K562 (cell line): ENCODE measurements at regions not wholly inside any gene's neighbourhood (a gene's known extent, or its start where the extent isn't known, plus 50 kb on each side); places are given as distances from the start of the nearest gene placed in this dataset.

Experiments
- NUFIP1 ChIP-seq: fragments of 450-650 bp; IDR thresholded peaks from 2 replicates; pipeline ENCODE4 v1.6.1; 2018; ENCODE audit not compliant: partially characterized antibody
- RB1 ChIP-seq: fragments of 450-650 bp; IDR thresholded peaks from 2 replicates; pipeline ENCODE4 v1.6.1; 2017; ENCODE audit warnings: low read depth, mild to moderate bottlenecking
- ZNF431 ChIP-seq: sonication (generic); formaldehyde crosslinking; IDR thresholded peaks from 2 replicates; pipeline ENCODE4 v1.8.0; 2022; ENCODE audit warnings: mild to moderate bottlenecking, missing genetic modification reagents
- TF ChIP-seq, protein P1 (sequence below): fragments of 450-650 bp; IDR thresholded peaks from 2 replicates; pipeline ENCODE4 v1.6.1; 2016; ENCODE audit warnings: low read depth
- TF ChIP-seq, protein P2 (sequence below): sonication (generic); formaldehyde crosslinking; IDR thresholded peaks from 2 replicates; pipeline ENCODE4 v1.8.1; 2023; ENCODE audit warnings: mild to moderate bottlenecking, missing genetic modification reagents
- TF ChIP-seq, protein P3 (sequence below): sonication (generic); formaldehyde crosslinking; IDR thresholded peaks from 2 replicates; pipeline ENCODE4 v1.8.0; 2022; ENCODE audit warnings: mild to moderate bottlenecking, low read depth, missing genetic modification reagents
- TF ChIP-seq, protein P4 (sequence below): sonication (generic); formaldehyde crosslinking; IDR thresholded peaks from 2 replicates; pipeline ENCODE4 v1.8.0; 2023; ENCODE audit warnings: mild to moderate bottlenecking, missing genetic modification reagents
- TF ChIP-seq, protein P5 (sequence below): fragments of 250-450 bp; sonication (Bioruptor Pico); IDR thresholded peaks from 2 replicates; pipeline ENCODE4 v1.4.0; 2020; ENCODE audit warnings: mild to moderate bottlenecking
- TF ChIP-seq, protein P6 (sequence below): fragments of 450-650 bp; conservative IDR thresholded peaks from 2 replicates; pipeline ENCODE4 v1.6.1; 2016; ENCODE audit warnings: missing genetic modification characterization, low read depth, mild to moderate bottlenecking, missing compliant biosample characterization, moderate library complexity

DNA sequence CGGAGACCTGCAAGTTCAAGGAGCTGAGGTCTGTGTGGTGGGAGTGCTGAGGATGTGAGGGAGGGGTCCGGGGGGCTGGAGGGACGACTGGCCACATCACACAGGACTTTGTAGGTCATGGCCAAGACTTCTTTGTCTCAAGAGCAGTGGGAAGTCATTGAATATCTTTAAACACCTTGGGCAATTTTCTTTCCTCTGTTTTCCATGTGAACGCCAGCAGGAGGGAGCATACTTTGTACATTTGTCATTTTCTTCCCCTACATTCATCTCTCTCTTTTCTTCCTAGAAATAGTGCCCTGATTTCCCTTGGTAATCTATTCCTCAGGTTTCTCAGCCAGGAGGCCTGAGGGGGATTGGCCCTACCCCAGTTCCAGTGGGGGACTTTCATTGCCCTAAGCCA is 153.7 kb upstream of the MSX2 start (continued):
- TF ChIP-seq, protein P1, sequence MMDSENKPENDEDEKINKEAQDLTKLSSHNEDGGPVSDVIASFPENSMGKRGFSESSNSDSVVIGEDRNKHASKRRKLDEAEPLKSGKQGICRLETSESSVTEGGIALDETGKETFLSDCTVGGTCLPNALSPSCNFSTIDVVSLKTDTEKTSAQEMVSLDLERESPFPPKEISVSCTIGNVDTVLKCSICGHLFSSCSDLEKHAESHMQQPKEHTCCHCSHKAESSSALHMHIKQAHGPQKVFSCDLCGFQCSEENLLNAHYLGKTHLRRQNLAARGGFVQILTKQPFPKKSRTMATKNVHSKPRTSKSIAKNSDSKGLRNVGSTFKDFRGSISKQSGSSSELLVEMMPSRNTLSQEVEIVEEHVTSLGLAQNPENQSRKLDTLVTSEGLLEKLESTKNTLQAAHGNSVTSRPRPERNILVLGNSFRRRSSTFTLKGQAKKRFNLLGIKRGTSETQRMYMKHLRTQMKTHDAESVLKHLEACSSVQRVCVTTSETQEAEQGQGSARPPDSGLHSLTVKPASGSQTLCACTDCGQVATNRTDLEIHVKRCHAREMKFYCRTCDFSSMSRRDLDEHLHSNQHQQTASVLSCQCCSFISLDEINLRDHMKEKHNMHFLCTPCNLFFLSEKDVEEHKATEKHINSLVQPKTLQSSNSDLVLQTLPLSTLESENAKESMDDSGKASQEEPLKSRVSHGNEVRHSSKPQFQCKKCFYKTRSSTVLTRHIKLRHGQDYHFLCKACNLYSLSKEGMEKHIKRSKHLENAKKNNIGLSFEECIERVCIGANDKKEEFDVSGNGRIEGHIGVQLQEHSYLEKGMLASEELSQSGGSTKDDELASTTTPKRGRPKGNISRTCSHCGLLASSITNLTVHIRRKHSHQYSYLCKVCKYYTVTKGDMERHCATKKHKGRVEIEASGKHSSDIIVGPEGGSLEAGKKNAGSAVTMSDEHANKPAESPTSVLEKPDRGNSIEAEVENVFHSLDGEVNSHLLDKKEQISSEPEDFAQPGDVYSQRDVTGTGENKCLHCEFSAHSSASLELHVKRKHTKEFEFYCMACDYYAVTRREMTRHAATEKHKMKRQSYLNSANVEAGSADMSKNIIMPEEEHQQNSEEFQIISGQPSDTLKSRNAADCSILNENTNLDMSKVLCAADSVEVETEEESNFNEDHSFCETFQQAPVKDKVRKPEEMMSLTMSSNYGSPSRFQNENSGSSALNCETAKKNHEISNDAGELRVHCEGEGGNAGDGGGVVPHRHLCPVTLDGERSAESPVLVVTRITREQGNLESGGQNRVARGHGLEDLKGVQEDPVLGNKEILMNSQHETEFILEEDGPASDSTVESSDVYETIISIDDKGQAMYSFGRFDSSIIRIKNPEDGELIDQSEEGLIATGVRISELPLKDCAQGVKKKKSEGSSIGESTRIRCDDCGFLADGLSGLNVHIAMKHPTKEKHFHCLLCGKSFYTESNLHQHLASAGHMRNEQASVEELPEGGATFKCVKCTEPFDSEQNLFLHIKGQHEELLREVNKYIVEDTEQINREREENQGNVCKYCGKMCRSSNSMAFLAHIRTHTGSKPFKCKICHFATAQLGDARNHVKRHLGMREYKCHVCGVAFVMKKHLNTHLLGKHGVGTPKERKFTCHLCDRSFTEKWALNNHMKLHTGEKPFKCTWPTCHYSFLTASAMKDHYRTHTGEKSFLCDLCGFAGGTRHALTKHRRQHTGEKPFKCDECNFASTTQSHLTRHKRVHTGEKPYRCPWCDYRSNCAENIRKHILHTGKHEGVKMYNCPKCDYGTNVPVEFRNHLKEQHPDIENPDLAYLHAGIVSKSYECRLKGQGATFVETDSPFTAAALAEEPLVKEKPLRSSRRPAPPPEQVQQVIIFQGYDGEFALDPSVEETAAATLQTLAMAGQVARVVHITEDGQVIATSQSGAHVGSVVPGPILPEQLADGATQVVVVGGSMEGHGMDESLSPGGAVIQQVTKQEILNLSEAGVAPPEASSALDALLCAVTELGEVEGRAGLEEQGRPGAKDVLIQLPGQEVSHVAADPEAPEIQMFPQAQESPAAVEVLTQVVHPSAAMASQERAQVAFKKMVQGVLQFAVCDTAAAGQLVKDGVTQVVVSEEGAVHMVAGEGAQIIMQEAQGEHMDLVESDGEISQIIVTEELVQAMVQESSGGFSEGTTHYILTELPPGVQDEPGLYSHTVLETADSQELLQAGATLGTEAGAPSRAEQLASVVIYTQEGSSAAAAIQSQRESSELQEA = no peak
- no peak for TF ChIP-seq NUFIP1
- TF ChIP-seq, protein P2, sequence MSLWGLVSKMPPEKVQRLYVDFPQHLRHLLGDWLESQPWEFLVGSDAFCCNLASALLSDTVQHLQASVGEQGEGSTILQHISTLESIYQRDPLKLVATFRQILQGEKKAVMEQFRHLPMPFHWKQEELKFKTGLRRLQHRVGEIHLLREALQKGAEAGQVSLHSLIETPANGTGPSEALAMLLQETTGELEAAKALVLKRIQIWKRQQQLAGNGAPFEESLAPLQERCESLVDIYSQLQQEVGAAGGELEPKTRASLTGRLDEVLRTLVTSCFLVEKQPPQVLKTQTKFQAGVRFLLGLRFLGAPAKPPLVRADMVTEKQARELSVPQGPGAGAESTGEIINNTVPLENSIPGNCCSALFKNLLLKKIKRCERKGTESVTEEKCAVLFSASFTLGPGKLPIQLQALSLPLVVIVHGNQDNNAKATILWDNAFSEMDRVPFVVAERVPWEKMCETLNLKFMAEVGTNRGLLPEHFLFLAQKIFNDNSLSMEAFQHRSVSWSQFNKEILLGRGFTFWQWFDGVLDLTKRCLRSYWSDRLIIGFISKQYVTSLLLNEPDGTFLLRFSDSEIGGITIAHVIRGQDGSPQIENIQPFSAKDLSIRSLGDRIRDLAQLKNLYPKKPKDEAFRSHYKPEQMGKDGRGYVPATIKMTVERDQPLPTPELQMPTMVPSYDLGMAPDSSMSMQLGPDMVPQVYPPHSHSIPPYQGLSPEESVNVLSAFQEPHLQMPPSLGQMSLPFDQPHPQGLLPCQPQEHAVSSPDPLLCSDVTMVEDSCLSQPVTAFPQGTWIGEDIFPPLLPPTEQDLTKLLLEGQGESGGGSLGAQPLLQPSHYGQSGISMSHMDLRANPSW (CRISPR knock-in tag) = no peak
- TF ChIP-seq, protein P3, sequence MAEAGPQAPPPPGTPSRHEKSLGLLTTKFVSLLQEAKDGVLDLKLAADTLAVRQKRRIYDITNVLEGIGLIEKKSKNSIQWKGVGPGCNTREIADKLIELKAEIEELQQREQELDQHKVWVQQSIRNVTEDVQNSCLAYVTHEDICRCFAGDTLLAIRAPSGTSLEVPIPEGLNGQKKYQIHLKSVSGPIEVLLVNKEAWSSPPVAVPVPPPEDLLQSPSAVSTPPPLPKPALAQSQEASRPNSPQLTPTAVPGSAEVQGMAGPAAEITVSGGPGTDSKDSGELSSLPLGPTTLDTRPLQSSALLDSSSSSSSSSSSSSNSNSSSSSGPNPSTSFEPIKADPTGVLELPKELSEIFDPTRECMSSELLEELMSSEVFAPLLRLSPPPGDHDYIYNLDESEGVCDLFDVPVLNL (CRISPR knock-in tag) = no peak
- TF ChIP-seq, protein P4, sequence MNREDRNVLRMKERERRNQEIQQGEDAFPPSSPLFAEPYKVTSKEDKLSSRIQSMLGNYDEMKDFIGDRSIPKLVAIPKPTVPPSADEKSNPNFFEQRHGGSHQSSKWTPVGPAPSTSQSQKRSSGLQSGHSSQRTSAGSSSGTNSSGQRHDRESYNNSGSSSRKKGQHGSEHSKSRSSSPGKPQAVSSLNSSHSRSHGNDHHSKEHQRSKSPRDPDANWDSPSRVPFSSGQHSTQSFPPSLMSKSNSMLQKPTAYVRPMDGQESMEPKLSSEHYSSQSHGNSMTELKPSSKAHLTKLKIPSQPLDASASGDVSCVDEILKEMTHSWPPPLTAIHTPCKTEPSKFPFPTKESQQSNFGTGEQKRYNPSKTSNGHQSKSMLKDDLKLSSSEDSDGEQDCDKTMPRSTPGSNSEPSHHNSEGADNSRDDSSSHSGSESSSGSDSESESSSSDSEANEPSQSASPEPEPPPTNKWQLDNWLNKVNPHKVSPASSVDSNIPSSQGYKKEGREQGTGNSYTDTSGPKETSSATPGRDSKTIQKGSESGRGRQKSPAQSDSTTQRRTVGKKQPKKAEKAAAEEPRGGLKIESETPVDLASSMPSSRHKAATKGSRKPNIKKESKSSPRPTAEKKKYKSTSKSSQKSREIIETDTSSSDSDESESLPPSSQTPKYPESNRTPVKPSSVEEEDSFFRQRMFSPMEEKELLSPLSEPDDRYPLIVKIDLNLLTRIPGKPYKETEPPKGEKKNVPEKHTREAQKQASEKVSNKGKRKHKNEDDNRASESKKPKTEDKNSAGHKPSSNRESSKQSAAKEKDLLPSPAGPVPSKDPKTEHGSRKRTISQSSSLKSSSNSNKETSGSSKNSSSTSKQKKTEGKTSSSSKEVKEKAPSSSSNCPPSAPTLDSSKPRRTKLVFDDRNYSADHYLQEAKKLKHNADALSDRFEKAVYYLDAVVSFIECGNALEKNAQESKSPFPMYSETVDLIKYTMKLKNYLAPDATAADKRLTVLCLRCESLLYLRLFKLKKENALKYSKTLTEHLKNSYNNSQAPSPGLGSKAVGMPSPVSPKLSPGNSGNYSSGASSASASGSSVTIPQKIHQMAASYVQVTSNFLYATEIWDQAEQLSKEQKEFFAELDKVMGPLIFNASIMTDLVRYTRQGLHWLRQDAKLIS = no peak
- TF ChIP-seq, protein P5, sequence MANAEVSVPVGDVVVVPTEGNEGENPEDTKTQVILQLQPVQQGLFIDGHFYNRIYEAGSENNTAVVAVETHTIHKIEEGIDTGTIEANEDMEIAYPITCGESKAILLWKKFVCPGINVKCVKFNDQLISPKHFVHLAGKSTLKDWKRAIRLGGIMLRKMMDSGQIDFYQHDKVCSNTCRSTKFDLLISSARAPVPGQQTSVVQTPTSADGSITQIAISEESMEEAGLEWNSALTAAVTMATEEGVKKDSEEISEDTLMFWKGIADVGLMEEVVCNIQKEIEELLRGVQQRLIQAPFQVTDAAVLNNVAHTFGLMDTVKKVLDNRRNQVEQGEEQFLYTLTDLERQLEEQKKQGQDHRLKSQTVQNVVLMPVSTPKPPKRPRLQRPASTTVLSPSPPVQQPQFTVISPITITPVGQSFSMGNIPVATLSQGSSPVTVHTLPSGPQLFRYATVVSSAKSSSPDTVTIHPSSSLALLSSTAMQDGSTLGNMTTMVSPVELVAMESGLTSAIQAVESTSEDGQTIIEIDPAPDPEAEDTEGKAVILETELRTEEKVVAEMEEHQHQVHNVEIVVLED (CRISPR knock-in tag) = no peak
- no peak for TF ChIP-seq RB1
- no peak for TF ChIP-seq ZNF431 (CRISPR knock-in tag)
- TF ChIP-seq, protein P6, sequence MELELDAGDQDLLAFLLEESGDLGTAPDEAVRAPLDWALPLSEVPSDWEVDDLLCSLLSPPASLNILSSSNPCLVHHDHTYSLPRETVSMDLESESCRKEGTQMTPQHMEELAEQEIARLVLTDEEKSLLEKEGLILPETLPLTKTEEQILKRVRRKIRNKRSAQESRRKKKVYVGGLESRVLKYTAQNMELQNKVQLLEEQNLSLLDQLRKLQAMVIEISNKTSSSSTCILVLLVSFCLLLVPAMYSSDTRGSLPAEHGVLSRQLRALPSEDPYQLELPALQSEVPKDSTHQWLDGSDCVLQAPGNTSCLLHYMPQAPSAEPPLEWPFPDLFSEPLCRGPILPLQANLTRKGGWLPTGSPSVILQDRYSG = no peak
